ENCODE measurements at regions not wholly inside any gene's neighbourhood (a gene's known extent, or its start where the extent isn't known, plus 50 kb on each side); places are given as distances from the start of the nearest gene placed in this dataset.

- H3K9me3 Mint-ChIP-seq, result no peaks in the 10 kb centered on the region
- H3K4me3 Mint-ChIP-seq, result peak overlapping the region in 1 of 4 donors; percentile 19
- H3K36me3 Mint-ChIP-seq, result peaks cover 3% of the 10 kb centered on the region
- H3K27ac Mint-ChIP-seq, result peak overlapping the region in 1 of 3 donors; percentile 32
- H3K4me1 Mint-ChIP-seq, result peaks cover 21 to 23% (median 22%) of the 10 kb centered on the region in 3 donors
- no peaks in the 10 kb centered on the region for H3K27me3 Mint-ChIP-seq
Observed at GRCh38 chr2:136248907-136249306, 131.0 kb upstream of the CXCR4 start.

- peak overlapping the region in 1 of 3 donors; percentile 32 for H3K27ac Mint-ChIP-seq
Observed at GRCh38 chr2:136248242-136248641, 130.3 kb upstream of the CXCR4 start.

GRCh38 chr2:136247204-136247950, 129.4 kb upstream of the CXCR4 start:
- H3K27me3 Mint-ChIP-seq, result no peaks in the 10 kb centered on the region
- H3K4me3 Mint-ChIP-seq, result peak overlapping the region in 1 of 4 donors; percentile 56
- peaks cover 6% of the 10 kb centered on the region for H3K36me3 Mint-ChIP-seq
- H3K4me1 Mint-ChIP-seq, result peaks cover 12 to 17% (median 14%) of the 10 kb centered on the region in 3 donors
- H3K9me3 Mint-ChIP-seq, result peaks cover 0 to 2% (median 0%) of the 10 kb centered on the region in 3 donors
- peak overlapping the region in 2 of 3 donors; percentile 32 to 94 for H3K27ac Mint-ChIP-seq

More at GRCh38 chr2:136248242-136248641, 130.3 kb upstream of the CXCR4 start:
- H3K36me3 Mint-ChIP-seq, result peaks cover 6% of the 10 kb centered on the region
- peaks cover 14 to 21% (median 18%) of the 10 kb centered on the region in 3 donors for H3K4me1 Mint-ChIP-seq
- no peaks in the 10 kb centered on the region for H3K9me3 Mint-ChIP-seq
- H3K27me3 Mint-ChIP-seq, result no peaks in the 10 kb centered on the region
- H3K4me3 Mint-ChIP-seq, result no peak overlapping the region

DNA sequence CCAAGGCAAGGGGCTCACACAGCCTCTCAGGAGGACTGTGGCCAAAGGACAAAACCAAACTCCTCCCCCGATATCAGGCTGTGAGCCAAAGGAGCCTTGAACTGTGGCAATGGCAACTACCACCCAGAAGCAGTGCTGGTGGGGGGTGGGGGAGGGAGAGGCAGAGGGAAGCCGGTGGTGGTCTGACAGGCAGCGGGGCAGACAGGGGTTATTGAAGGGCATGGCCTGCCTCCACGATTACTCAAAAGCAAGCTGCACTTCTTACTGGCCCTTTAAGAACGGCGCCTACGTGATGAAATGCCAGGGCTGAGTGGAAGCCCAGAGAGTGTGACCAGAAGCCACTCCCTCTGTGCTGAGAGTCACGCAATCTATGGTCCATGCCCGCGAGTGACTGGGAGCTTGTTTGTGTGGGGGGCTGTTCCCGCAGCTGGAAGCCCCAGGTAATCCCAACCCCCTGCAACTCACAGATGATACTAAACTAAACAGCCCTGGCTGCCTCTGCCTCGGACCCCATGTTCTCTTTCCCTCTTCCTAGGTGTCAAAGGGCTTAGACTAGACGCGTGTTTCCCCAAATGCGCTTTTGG, 128.2 kb upstream of the CXCR4 start:
- peaks cover 0 to 2% (median 0%) of the 10 kb centered on the region in 3 donors for H3K9me3 Mint-ChIP-seq
- peaks cover 6% of the 10 kb centered on the region for H3K36me3 Mint-ChIP-seq
- no peaks in the 10 kb centered on the region for H3K27me3 Mint-ChIP-seq
- peak overlapping the region; percentile 59 to 94 (median 94) for H3K27ac Mint-ChIP-seq
- H3K4me3 Mint-ChIP-seq, result peak overlapping the region; percentile 38 to 92 (median 72)
- H3K4me1 Mint-ChIP-seq, result peaks cover 13 to 22% (median 17%) of the 10 kb centered on the region in 3 donors

GRCh38 chr2:136245211-136245610, 127.3 kb upstream of the CXCR4 start:
- Mint-ChIP-seq H3K9me3 (peaks cover 0 to 2% (median 0%) of the 10 kb centered on the region in 3 donors), H3K36me3 (peaks cover 6% of the 10 kb centered on the region), H3K27ac (peak overlapping the region in 2 of 3 donors; percentile 59 to 94), H3K27me3 (peaks cover 2% of the 10 kb centered on the region), H3K4me3 (no peak overlapping the region), H3K4me1 (peaks cover 14 to 24% (median 21%) of the 10 kb centered on the region in 3 donors)

GRCh38 chr2:136244536-136244885, 126.6 kb upstream of the CXCR4 start:
- Mint-ChIP-seq H3K4me3 (peak overlapping the region in 1 of 4 donors; percentile 65), H3K36me3 (peaks cover 6% of the 10 kb centered on the region), H3K4me1 (peaks cover 17 to 31% (median 28%) of the 10 kb centered on the region in 3 donors), H3K27me3 (peaks cover 2% of the 10 kb centered on the region), H3K9me3 (peaks cover 0 to 2% (median 0%) of the 10 kb centered on the region in 3 donors), H3K27ac (no peak overlapping the region)

GRCh38 chr2:136243638-136244535, 125.9 kb upstream of the CXCR4 start:
- Mint-ChIP-seq H3K4me1 (peaks cover 21 to 34% (median 33%) of the 10 kb centered on the region in 3 donors), H3K9me3 (peaks cover 0 to 2% (median 0%) of the 10 kb centered on the region in 3 donors), H3K4me3 (no peak overlapping the region), H3K27me3 (peaks cover 2% of the 10 kb centered on the region), H3K27ac (peak overlapping the region in 1 of 3 donors; percentile 81), H3K36me3 (peaks cover 6% of the 10 kb centered on the region)

DNA sequence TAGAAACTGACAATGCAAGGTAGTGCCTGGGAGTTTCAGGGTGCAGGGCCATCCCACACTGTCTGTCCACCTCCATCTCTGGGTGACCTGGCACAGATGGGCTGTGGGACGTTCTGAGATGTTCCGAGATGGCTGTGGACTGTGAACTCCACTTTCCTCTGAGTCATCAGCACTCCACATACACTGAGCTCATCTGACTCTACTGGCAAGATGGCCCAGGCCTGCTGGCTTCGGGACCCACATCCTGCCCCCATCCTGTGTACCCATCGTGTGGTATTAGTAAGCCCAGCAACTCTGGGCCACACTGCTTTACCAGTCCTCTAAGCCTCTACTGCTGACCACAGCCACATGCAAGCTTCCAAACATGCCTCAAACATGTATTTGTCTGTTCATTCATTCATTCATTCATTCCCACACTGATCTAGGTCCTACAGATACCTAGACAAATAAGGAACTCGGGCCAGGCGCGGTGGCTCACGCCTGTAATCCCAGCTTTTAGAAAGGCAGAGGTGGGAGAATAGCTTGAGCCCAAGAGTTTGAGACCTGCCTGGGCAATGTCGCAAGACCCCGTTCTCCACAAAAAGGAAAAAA, 124.8 kb upstream of the CXCR4 start:
- H3K4me3 Mint-ChIP-seq, result peak overlapping the region in 2 of 4 donors; percentile 55 to 76
- peaks cover 2% of the 10 kb centered on the region for H3K27me3 Mint-ChIP-seq
- peaks cover 4% of the 10 kb centered on the region for H3K36me3 Mint-ChIP-seq
- H3K4me1 Mint-ChIP-seq, result peaks cover 25 to 43% (median 42%) of the 10 kb centered on the region in 3 donors
- H3K9me3 Mint-ChIP-seq, result peaks cover 0 to 2% (median 0%) of the 10 kb centered on the region in 3 donors
- peak overlapping the region in 1 of 3 donors; percentile 95 for H3K27ac Mint-ChIP-seq

GRCh38 chr2:136242100-136242499, 124.2 kb upstream of the CXCR4 start:
- peaks cover 18 to 47% (median 44%) of the 10 kb centered on the region in 3 donors for H3K4me1 Mint-ChIP-seq
- H3K27me3 Mint-ChIP-seq, result peaks cover 2% of the 10 kb centered on the region
- peaks cover 0 to 2% (median 0%) of the 10 kb centered on the region in 3 donors for H3K9me3 Mint-ChIP-seq
- peak overlapping the region in 2 of 4 donors; percentile 39 to 55 for H3K4me3 Mint-ChIP-seq
- H3K36me3 Mint-ChIP-seq, result peaks cover 3% of the 10 kb centered on the region
- peak overlapping the region; percentile 47 to 95 (median 68) for H3K27ac Mint-ChIP-seq

DNA sequence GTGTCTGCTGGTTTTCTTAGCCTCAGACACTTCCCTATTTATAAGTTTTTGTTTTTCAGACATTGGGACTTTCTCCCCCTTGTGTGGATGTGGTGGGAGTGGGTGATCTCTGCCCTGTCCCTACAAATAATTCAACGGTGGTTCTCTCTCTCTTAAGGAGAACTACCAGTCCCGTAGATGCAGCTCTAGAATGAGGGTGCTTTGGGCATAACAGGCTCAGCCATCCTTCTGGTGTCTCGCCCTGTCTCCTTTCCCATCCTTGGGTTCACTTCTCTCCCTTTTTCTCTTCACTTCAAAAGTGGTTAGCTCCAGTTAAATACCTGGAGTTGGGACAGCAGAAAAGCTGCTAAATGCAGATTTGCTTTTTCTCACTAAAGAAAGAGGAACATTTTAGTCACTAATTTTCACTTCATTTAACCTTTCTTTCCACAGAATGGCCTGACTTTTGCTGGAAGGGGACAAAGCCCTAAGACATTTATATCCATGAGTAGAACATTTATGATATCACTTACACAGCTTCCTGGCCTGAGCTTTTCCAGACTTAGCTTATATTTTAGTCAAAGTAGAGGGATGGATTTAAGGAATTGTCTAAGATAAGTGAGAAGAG, 121.2 kb upstream of the CXCR4 start:
- Mint-ChIP-seq H3K4me3 (peak overlapping the region; percentile 19 to 86 (median 63)), H3K27ac (peak overlapping the region; percentile 68 to 99 (median 95)), H3K36me3 (peaks cover 3% of the 10 kb centered on the region), H3K4me1 (peaks cover 18 to 55% (median 44%) of the 10 kb centered on the region in 3 donors), H3K9me3 (peaks cover 0 to 2% (median 1%) of the 10 kb centered on the region in 3 donors), H3K27me3 (peaks cover 2% of the 10 kb centered on the region)

GRCh38 chr2:136238286-136239078, 120.5 kb upstream of the CXCR4 start:
- peaks cover 2% of the 10 kb centered on the region for H3K27me3 Mint-ChIP-seq
- H3K9me3 Mint-ChIP-seq, result peaks cover 0 to 2% (median 1%) of the 10 kb centered on the region in 3 donors

DNA sequence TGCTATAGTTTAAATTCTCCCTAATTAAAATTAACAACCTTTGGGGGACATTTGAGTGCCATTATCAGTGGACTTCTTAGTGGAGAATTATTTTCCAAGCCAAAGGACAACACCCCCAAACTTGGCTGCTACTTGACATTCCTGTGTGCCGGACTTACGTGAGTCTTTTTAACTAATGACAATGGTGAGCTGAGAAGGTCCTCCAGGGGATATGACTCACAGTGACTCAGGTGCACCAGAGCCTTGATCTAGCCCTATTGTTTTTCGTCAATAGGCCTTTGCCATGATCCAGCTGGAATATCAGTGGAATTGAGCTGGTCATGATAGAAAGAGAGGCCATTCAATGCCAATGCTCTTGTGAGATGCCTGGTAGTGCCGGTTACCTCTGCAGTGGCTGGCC, 118.1 kb upstream of the CXCR4 start:
- H3K4me1 Mint-ChIP-seq, result peaks cover 37 to 67% (median 49%) of the 10 kb centered on the region in 3 donors

More at GRCh38 chr2:136238286-136239078, 120.5 kb upstream of the CXCR4 start:
- peak overlapping the region; percentile 68 to 99 (median 95) for H3K27ac Mint-ChIP-seq
- no peaks in the 10 kb centered on the region for H3K36me3 Mint-ChIP-seq
- H3K4me3 Mint-ChIP-seq, result peak overlapping the region; percentile 9 to 69 (median 22)
- peaks cover 20 to 57% (median 41%) of the 10 kb centered on the region in 3 donors for H3K4me1 Mint-ChIP-seq

GRCh38 chr2:136235546-136235945, 117.6 kb upstream of the CXCR4 start:
- H3K27me3 Mint-ChIP-seq, result peaks cover 2% of the 10 kb centered on the region
- peak overlapping the region in 2 of 3 donors; percentile 10 to 95 for H3K27ac Mint-ChIP-seq

More for the DNA sequence above, 118.1 kb upstream of the CXCR4 start:
- Mint-ChIP-seq H3K27ac (peak overlapping the region in 1 of 3 donors; percentile 95), H3K4me3 (no peak overlapping the region), H3K27me3 (peaks cover 2% of the 10 kb centered on the region), H3K9me3 (peaks cover 0 to 1% (median 0%) of the 10 kb centered on the region in 3 donors), H3K36me3 (peaks cover 2% of the 10 kb centered on the region)

More at GRCh38 chr2:136235546-136235945, 117.6 kb upstream of the CXCR4 start:
- H3K4me1 Mint-ChIP-seq, result peaks cover 40 to 67% (median 49%) of the 10 kb centered on the region in 3 donors
- peaks cover 2% of the 10 kb centered on the region for H3K36me3 Mint-ChIP-seq
- H3K4me3 Mint-ChIP-seq, result no peak overlapping the region
- peaks cover 0 to 1% (median 0%) of the 10 kb centered on the region in 3 donors for H3K9me3 Mint-ChIP-seq

All from IgD-negative memory B cell (primary cell).